HG03196 (cell line): ENCODE measurements at regions not wholly inside any gene's neighbourhood (a gene's known extent, or its start where the extent isn't known, plus 50 kb on each side); places are given as distances from the start of the nearest gene placed in this dataset.
"Not testable (repeated sequence)": the region's sequence is repeated elsewhere in the genome, so short reads cannot be mapped to it uniquely, and the experiment has no call there.

Source experiments
- ATAC-seq: cut with Tn5 transposase; IDR thresholded peaks from one replicate; pipeline ENCODE4 v1.9.1; 2021; ENCODE audit not compliant: unreplicated experiment

DNA sequence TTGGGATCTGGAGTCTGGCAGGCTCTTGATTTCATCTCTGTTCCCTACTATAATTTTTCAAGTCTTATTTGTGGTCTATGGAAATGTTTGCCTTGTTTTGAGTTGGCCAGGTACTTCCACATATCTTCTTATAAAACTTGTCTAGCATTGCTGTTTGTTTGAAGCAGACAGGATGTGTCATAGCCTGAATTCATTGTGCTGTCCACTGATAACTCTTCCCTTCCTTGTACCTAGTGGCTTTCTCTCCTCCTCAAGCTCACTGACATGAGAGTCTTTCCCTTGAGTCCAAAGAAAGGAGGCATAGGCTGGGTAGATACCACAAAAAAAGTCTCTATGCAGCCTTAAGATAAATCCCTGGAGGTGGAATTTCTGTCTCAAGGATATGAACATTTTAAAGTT, 59.2 kb upstream of the FAM241A start:
- ATAC-seq: no peak

GRCh38 chr4:112086661-112087060, 58.6 kb upstream of the FAM241A start:
- not testable (repeated sequence) for ATAC-seq

GRCh38 chr4:112092330-112092729, 52.9 kb upstream of the FAM241A start:
- ATAC-seq: not testable (repeated sequence)

DNA sequence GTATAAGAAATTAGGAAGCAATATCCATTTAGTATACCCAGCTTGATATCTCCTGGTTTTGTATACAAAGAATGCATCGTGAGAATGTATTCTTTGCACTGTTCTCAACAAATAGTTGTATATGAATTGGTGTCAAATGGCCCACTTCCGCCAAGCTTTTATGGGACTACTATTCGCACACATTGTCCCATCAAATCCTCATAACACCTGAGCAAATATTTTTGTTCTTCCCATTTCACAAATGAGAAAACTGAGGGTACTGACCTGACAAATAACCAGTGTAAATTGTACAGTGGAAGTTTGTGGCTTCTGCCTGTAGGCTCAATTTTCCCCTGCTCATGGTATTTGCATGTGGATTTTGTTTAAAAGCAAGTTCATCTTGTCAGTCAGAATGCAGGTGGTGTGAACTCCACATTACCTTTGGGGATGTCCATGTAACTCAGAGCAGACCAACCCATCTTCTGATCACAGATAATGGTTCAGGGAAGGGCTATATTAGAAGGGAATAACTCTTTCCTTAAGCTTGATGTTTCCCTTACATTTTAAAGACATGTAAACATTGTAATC, 51.5 kb upstream of the FAM241A start:
- ATAC-seq: no peak

- ATAC-seq: no peak
Observed at GRCh38 chr4:112094330-112094729, 50.9 kb upstream of the FAM241A start.
